22Rv1 (cell line): ENCODE measurements at regions not wholly inside any gene's neighbourhood (a gene's known extent, or its start where the extent isn't known, plus 50 kb on each side); places are given as distances from the start of the nearest gene placed in this dataset.

Experiments
- ZFX ChIP-seq: fragments of 450-650 bp; IDR thresholded peaks from 2 replicates; pipeline ENCODE4 v1.6.1; 2017; ENCODE audit warnings: antibody characterized with exemption, borderline replicate concordance
- TF ChIP-seq, protein P1 (sequence below): fragments of 450-650 bp; IDR thresholded peaks from 2 replicates; pipeline ENCODE4 v1.5.1; 2017; ENCODE audit warnings: mild to moderate bottlenecking

DNA sequence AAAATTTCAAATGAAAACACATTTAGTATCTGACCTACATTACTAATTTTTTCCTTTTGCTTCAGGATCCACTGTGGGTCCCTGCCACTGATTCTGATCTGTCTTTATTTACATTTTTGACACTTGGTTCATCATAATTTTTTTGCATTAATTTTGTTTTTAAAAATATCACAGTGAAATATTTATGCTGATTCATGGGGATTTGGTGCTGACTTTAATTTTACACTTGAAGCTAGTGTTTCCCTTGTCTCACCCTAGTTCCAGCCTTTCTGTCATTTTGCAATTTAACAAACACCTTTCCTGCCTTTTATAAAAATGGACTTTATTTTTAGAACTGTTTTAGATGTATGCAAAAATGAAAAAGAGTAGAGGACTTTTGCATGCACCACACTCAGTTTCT, 111.9 kb upstream of the MARCHF11 start:
- TF ChIP-seq, protein P1, sequence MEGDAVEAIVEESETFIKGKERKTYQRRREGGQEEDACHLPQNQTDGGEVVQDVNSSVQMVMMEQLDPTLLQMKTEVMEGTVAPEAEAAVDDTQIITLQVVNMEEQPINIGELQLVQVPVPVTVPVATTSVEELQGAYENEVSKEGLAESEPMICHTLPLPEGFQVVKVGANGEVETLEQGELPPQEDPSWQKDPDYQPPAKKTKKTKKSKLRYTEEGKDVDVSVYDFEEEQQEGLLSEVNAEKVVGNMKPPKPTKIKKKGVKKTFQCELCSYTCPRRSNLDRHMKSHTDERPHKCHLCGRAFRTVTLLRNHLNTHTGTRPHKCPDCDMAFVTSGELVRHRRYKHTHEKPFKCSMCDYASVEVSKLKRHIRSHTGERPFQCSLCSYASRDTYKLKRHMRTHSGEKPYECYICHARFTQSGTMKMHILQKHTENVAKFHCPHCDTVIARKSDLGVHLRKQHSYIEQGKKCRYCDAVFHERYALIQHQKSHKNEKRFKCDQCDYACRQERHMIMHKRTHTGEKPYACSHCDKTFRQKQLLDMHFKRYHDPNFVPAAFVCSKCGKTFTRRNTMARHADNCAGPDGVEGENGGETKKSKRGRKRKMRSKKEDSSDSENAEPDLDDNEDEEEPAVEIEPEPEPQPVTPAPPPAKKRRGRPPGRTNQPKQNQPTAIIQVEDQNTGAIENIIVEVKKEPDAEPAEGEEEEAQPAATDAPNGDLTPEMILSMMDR = no peak
- TF ChIP-seq ZFX = no peak
